Chondrocyte (in vitro differentiated cells): ENCODE measurements at regions not wholly inside any gene's neighbourhood (a gene's known extent, or its start where the extent isn't known, plus 50 kb on each side); places are given as distances from the start of the nearest gene placed in this dataset.

Source experiments
- DNase-seq: peaks from one replicate; pipeline ENCODE4 v3.0.0; 2021; ENCODE audit warnings: mixed read lengths, low spot score
- H3K27ac Mint-ChIP-seq: one replicate; pipeline ENCODE4 v1.8.0; 2021; ENCODE audit warnings: mild to moderate bottlenecking, moderate library complexity, mixed read lengths; ENCODE audit not compliant: unreplicated experiment
- H3K27me3 Mint-ChIP-seq: 2 replicates; pipeline ENCODE4 v1.8.0; 2021; ENCODE audit warnings: low read depth, mixed read lengths
- H3K36me3 Mint-ChIP-seq: 2 replicates; pipeline ENCODE4 v1.8.0; 2021; ENCODE audit warnings: low read depth, mixed read lengths
- H3K4me1 Mint-ChIP-seq: 2 replicates; pipeline ENCODE4 v1.8.0; 2021; ENCODE audit warnings: low read depth, mild to moderate bottlenecking, mixed read lengths
- H3K4me3 Mint-ChIP-seq: one replicate; pipeline ENCODE4 v1.8.0; 2021; ENCODE audit warnings: mild to moderate bottlenecking, moderate library complexity, mixed read lengths; ENCODE audit not compliant: unreplicated experiment
- H3K9me3 Mint-ChIP-seq: 2 replicates; pipeline ENCODE4 v1.8.0; 2021; ENCODE audit warnings: low read depth, mixed read lengths
- TF ChIP-seq, protein P1 (sequence below): fragments of 200-600 bp; sonication (generic); IDR thresholded peaks from 2 replicates; pipeline ENCODE4 v1.5.0; 2021; ENCODE audit warnings: antibody characterized with exemption, mild to moderate bottlenecking, moderate library complexity

GRCh38 chr2:20541651-20542050, 94.8 kb downstream of the RHOB start:
- H3K36me3 Mint-ChIP-seq = no peaks in the 10 kb centered on the region
- no peak for DNase-seq
- H3K27me3 Mint-ChIP-seq = peaks cover 2% of the 10 kb centered on the region
- no peak overlapping the region for H3K27ac Mint-ChIP-seq
- no peak overlapping the region for H3K4me3 Mint-ChIP-seq
- H3K4me1 Mint-ChIP-seq = peaks cover 19% of the 10 kb centered on the region
- H3K9me3 Mint-ChIP-seq = peaks cover 3% of the 10 kb centered on the region
- TF ChIP-seq, protein P1, sequence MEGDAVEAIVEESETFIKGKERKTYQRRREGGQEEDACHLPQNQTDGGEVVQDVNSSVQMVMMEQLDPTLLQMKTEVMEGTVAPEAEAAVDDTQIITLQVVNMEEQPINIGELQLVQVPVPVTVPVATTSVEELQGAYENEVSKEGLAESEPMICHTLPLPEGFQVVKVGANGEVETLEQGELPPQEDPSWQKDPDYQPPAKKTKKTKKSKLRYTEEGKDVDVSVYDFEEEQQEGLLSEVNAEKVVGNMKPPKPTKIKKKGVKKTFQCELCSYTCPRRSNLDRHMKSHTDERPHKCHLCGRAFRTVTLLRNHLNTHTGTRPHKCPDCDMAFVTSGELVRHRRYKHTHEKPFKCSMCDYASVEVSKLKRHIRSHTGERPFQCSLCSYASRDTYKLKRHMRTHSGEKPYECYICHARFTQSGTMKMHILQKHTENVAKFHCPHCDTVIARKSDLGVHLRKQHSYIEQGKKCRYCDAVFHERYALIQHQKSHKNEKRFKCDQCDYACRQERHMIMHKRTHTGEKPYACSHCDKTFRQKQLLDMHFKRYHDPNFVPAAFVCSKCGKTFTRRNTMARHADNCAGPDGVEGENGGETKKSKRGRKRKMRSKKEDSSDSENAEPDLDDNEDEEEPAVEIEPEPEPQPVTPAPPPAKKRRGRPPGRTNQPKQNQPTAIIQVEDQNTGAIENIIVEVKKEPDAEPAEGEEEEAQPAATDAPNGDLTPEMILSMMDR = no peak

DNA sequence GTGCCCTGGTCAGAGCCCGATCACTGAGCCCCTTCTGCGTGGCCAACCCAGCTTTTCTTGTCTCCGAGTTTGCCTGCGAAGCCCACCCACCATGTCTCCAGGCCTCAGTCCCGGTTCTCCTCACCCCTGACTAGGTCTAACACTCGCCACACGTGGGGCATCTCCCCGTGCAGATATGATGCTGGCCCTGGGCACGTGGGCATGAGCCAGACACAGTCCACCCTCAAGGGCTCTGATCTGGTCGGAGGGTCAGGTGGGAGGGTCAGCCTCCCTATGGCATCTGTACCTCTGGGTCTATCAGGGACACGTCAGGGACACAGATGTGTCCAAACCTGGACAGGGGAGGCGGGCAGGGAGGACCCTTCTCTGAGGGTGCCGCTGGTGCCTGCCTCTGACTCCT, 95.4 kb downstream of the RHOB start:
- peaks cover 3% of the 10 kb centered on the region for H3K9me3 Mint-ChIP-seq
- TF ChIP-seq, protein P1 = no peak
- no peak for DNase-seq
- no peak overlapping the region for H3K4me3 Mint-ChIP-seq
- H3K27me3 Mint-ChIP-seq = peaks cover 2% of the 10 kb centered on the region
- H3K4me1 Mint-ChIP-seq = peaks cover 19% of the 10 kb centered on the region
- H3K27ac Mint-ChIP-seq = no peak overlapping the region
- no peaks in the 10 kb centered on the region for H3K36me3 Mint-ChIP-seq

- Mint-ChIP-seq H3K4me1 (peaks cover 19% of the 10 kb centered on the region), H3K4me3 (no peak overlapping the region), H3K9me3 (peaks cover 3% of the 10 kb centered on the region), H3K27ac (no peak overlapping the region), H3K27me3 (peaks cover 2% of the 10 kb centered on the region), H3K36me3 (no peaks in the 10 kb centered on the region)
- TF ChIP-seq, protein P1 = no peak
- DNase-seq = no peak
Observed at GRCh38 chr2:20542746-20543468, 96.0 kb downstream of the RHOB start.

DNA sequence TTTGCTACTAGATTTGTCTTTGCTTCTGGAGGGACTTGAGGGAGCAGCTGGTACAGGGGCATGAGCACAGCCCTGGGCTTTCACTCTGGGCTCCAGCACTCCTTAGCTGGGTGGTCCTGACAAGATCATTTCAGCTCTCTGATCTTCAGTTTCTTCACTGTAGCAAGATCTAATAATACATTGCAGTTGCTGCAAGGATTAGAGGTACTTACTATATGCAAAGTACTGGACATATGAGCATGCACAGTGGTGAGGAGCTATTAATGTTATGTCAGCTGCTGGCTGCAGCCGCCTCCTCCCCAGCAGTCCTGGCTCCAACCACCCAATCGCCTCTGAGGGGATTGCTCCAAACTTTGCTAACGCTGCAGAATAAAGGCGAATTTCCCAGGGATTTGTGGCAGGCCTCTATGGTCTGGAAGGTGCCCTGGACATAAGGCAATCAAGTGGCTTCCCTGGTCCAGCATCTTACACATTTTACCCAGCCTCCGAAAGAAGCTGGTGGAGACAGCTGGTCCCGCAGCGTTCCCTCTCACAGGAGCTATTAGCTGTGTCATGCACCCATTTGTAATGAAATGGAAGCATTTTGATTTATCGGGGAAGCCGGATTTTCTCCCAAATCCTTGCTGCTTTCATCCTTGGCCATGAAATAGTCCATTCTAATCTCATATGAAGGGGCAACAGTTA, 96.7 kb downstream of the RHOB start:
- peaks cover 3% of the 10 kb centered on the region for H3K9me3 Mint-ChIP-seq
- no peak overlapping the region for H3K4me3 Mint-ChIP-seq
- peaks cover 2% of the 10 kb centered on the region for H3K27me3 Mint-ChIP-seq
- TF ChIP-seq, protein P1 = no peak
- DNase-seq = no peak
- H3K27ac Mint-ChIP-seq = no peak overlapping the region
- H3K4me1 Mint-ChIP-seq = peaks cover 19% of the 10 kb centered on the region
- H3K36me3 Mint-ChIP-seq = no peaks in the 10 kb centered on the region

DNA sequence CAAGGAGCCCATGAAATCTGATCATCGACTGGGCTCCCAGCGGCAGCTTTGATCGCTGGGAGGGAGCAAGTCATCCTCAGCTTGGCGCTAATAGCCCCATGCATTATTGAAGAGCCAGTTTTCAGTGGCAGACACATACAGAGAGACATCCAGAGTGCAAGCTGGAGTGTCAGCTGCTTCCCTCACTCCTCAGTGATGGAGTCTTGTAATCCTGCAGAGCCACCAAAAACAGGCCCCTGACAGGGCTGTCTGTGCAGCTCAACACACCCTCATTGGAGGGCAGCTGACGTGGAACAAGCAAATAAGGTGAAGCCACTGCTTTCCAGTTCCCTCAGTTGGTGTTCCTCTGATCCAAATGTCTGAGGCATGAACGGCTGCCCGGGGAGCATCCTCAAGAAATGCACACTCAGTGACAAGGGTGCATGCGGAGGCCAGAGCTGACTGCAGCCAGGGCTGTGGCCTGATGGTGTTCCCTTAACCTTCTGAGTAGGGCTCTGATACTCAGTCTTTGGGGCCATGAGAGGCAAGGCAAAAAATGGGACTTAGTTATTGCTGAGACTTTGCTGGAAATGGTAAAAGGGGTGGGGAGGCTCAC, 97.4 kb downstream of the RHOB start:
- peaks cover 2% of the 10 kb centered on the region for H3K27me3 Mint-ChIP-seq
- no peak for DNase-seq

More for the DNA sequence above, 97.4 kb downstream of the RHOB start:
- peaks cover 17% of the 10 kb centered on the region for H3K4me1 Mint-ChIP-seq
- H3K9me3 Mint-ChIP-seq = peaks cover 3% of the 10 kb centered on the region
- TF ChIP-seq, protein P1 = no peak
- no peak overlapping the region for H3K4me3 Mint-ChIP-seq
- no peaks in the 10 kb centered on the region for H3K36me3 Mint-ChIP-seq
- H3K27ac Mint-ChIP-seq = no peak overlapping the region
